Cardiac fibroblast (primary cell): ENCODE measurements at regions not wholly inside any gene's neighbourhood (a gene's known extent, or its start where the extent isn't known, plus 50 kb on each side); places are given as distances from the start of the nearest gene placed in this dataset.
A peak's percentile ranks its signal among the peaks of the same experiment; 100 is the strongest.

Source experiments
- DNase-seq, 2 donors: peaks; one replicate each; pipeline versions ENCODE4 v3.0.0 to v3.0.0-alpha.2; 2010; ENCODE audit warnings: low read depth in 2 of 2
- H3K4me3 ChIP-seq, 2 donors: replicated peaks in 1 of 2; 1 replicate in 1 of 2; 2 replicates in 1 of 2; pipeline ENCODE4 v1.5.1; 2011; ENCODE audit warnings: low read depth in 2 of 2, low read length in 2 of 2, mild to moderate bottlenecking in 2 of 2, moderate library complexity in 1 of 2
- CTCF ChIP-seq: IDR thresholded peaks from one replicate; pipeline ENCODE4 v1.5.1; 2011; ENCODE audit warnings: low read depth, mild to moderate bottlenecking, low read length, inconsistent platforms

- no peak for TF ChIP-seq CTCF
- H3K4me3 ChIP-seq = no peak overlapping the region
- no peak for DNase-seq
Observed at GRCh38 chr5:43959144-43959543, 356.2 kb downstream of the NNT start.

- TF ChIP-seq CTCF = no peak
- H3K4me3 ChIP-seq = no peak overlapping the region
- peak; percentile 31 to 71 for DNase-seq
Observed at GRCh38 chr5:43947935-43948334, 345.0 kb downstream of the NNT start.

- TF ChIP-seq CTCF = no peak
- peak in 1 of 2 donors; percentile 3 for DNase-seq
Observed at GRCh38 chr5:43941806-43942205, 338.8 kb downstream of the NNT start.

GRCh38 chr5:43940562-43940961 is 337.6 kb downstream of the NNT start:
- DNase-seq = no peak
- TF ChIP-seq CTCF = no peak
- no peak overlapping the region for H3K4me3 ChIP-seq

More at GRCh38 chr5:43941806-43942205, 338.8 kb downstream of the NNT start:
- no peak overlapping the region for H3K4me3 ChIP-seq

- DNase-seq = peak in 1 of 2 donors; percentile 2
- H3K4me3 ChIP-seq = no peak overlapping the region
- TF ChIP-seq CTCF = no peak
Observed at GRCh38 chr5:43926923-43927322, 323.9 kb downstream of the NNT start.

- no peak overlapping the region for H3K4me3 ChIP-seq
- TF ChIP-seq CTCF = no peak
- no peak for DNase-seq
Observed at GRCh38 chr5:43920422-43920821, 317.4 kb downstream of the NNT start.

GRCh38 chr5:43917925-43918324 is 314.9 kb downstream of the NNT start:
- DNase-seq = no peak
- no peak overlapping the region for H3K4me3 ChIP-seq
- no peak for TF ChIP-seq CTCF
